GM10266 (cell line): ENCODE measurements at regions not wholly inside any gene's neighbourhood (a gene's known extent, or its start where the extent isn't known, plus 50 kb on each side); places are given as distances from the start of the nearest gene placed in this dataset.

Experiments
- DNase-seq: peaks from one replicate; pipeline ENCODE4 v3.0.0; 2012; ENCODE audit errors: extremely low spot score
- CTCF ChIP-seq: IDR thresholded peaks from 2 replicates; pipeline ENCODE4 v1.5.1; 2012; ENCODE audit warnings: mild to moderate bottlenecking, low read depth; ENCODE audit not compliant: control insufficient read depth, insufficient read depth; ENCODE audit errors: missing control alignments

GRCh38 chr9:99549441-99549840 lies 272.2 kb upstream of the NR4A3 start:
- no peak for DNase-seq
- TF ChIP-seq CTCF = no peak

DNA sequence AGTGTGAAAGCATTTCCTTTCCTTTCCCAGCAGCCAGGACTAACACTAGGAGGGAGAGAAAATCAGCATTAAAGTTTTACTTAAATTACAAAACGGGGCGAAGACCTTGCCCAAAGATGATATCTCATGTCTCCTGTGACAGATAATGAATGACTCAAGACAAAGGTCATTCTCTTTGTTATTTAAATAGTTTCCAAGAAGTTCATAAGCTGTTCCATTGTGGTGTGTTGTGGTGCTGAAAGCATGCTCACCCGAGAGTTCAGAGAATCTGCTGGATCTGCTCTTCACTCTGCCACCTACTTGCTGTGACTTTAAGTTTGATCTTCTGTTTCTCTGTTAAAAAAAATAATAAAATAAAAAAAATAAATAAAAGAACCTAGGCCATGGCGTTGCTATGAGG lies 265.9 kb upstream of the NR4A3 start:
- DNase-seq = no peak

DNA sequence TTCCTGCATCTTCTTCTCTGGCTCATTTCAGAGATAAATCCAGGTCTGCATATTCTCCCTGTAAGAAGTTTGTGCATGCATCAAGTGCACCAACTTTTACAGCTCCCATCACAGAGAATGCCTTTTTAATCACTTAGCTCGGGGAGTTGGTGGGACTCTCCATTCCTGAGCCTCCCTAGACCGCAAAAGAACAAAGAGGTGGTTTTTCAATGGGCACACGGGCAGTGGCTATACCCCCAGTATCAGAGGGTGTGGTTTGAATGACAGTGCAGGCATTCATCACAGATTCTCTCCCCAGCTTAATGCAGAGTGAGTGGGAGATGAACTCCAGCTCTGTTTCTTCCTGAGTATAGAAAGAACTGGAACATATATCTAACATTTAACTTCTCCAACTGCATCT lies 264.7 kb upstream of the NR4A3 start:
- no peak for TF ChIP-seq CTCF
- no peak for DNase-seq

More for the DNA sequence above, 265.9 kb upstream of the NR4A3 start:
- no peak for TF ChIP-seq CTCF

- DNase-seq = no peak
- TF ChIP-seq CTCF = no peak
Observed at GRCh38 chr9:99557816-99558215, 263.9 kb upstream of the NR4A3 start.

GRCh38 chr9:99559776-99560175 lies 261.9 kb upstream of the NR4A3 start:
- no peak for TF ChIP-seq CTCF
- DNase-seq = no peak

- no peak for DNase-seq
- no peak for TF ChIP-seq CTCF
Observed at GRCh38 chr9:99560561-99560960, 261.1 kb upstream of the NR4A3 start.

- TF ChIP-seq CTCF = no peak
- DNase-seq = no peak
Observed at GRCh38 chr9:99561509-99561917, 260.2 kb upstream of the NR4A3 start.
